ENCODE measurements at regions not wholly inside any gene's neighbourhood (a gene's known extent, or its start where the extent isn't known, plus 50 kb on each side); places are given as distances from the start of the nearest gene placed in this dataset.

GRCh38 chr6:43846556-43846955, 76.5 kb downstream of the VEGFA start:
- Histone ChIP-seq H3K4me3 (ENCODE audit: control extremely low read depth in 1 of 5, extremely low read depth in 1 of 5, insufficient read depth in 1 of 5, low read depth in 2 of 5, low read length in 4 of 5) (no peak overlapping the region), H4K20me1 (ENCODE audit: control insufficient read depth, insufficient read depth, low read length, poor library complexity, severe bottlenecking) (no peaks in the 10 kb centered on the region), H3K9me3 (ENCODE audit: control extremely low read depth in 1 of 3, control insufficient read depth in 2 of 3, insufficient read depth in 1 of 3, low read length in 2 of 3) (no peaks in the 10 kb centered on the region), H3K4me1 (ENCODE audit: control insufficient read depth in 2 of 2, insufficient read depth in 2 of 2, low read length in 2 of 2) (no peaks in the 10 kb centered on the region), H3K27ac (ENCODE audit: low read length in 2 of 2) (no peak overlapping the region), H2AFZ (ENCODE audit: insufficient read depth, low read depth, low read length, poor library complexity, severe bottlenecking) (no peak overlapping the region), H3K79me2 (ENCODE audit: control insufficient read depth, insufficient read depth, low read length) (no peaks in the 10 kb centered on the region), H3K27me3 (replicated peaks in 1 of 4; ENCODE audit: control extremely low read depth in 1 of 4, control insufficient read depth in 3 of 4, insufficient read depth in 4 of 4, low read length in 3 of 4) (peaks cover 0 to 4% (median 0%) of the 10 kb centered on the region in 4 experiments), H3K36me3 (replicated peaks in 1 of 2; ENCODE audit: control extremely low read depth in 1 of 2, control insufficient read depth in 1 of 2, extremely low read depth in 1 of 2, insufficient read depth in 2 of 2, low read length in 1 of 2) (no peaks in the 10 kb centered on the region), H3K9ac (ENCODE audit: low read length) (no peak overlapping the region), H3K4me2 (replicated peaks; ENCODE audit: low read depth, low read length, poor library complexity, severe bottlenecking) (no peak overlapping the region)
- Mint-ChIP-seq H3K4me1 (no peaks in the 10 kb centered on the region), H3K27me3 (peaks cover 33% of the 10 kb centered on the region), H3K27ac (no peak overlapping the region), H3K9me3 (ENCODE audit: insufficient read depth) (no peaks in the 10 kb centered on the region), H3K4me3 (no peak overlapping the region)
- DNase-seq (no peak), ATAC-seq (ENCODE audit: low read depth) (no peak)
- ChIA-PET CTCF (no interaction called here), POLR2A (no interaction called here)
- no CpG with 5 or more reads among the region's 8 CpGs for WGBS (ENCODE audit: insufficient coverage)
- TF ChIP-seq EZH2 (IDR thresholded peaks at IDR 0.05; ENCODE audit: borderline replicate concordance, insufficient read depth, low read depth, low read length, poor library complexity, severe bottlenecking) (no peak), CTCF (IDR thresholded peaks at IDR 0.05) (no peak)
- intact Hi-C loops (cut with micrococcal nuclease), result no loop called here

GRCh38 chr6:43845646-43846045, 75.6 kb downstream of the VEGFA start:
- Histone ChIP-seq H3K4me3 (ENCODE audit: control extremely low read depth in 1 of 5, extremely low read depth in 1 of 5, insufficient read depth in 1 of 5, low read depth in 2 of 5, low read length in 4 of 5) (no peak overlapping the region), H3K27me3 (replicated peaks in 1 of 4; ENCODE audit: control extremely low read depth in 1 of 4, control insufficient read depth in 3 of 4, insufficient read depth in 4 of 4, low read length in 3 of 4) (peaks cover 0 to 4% (median 0%) of the 10 kb centered on the region in 4 experiments), H2AFZ (ENCODE audit: insufficient read depth, low read depth, low read length, poor library complexity, severe bottlenecking) (no peak overlapping the region), H3K27ac (ENCODE audit: low read length in 2 of 2) (no peak overlapping the region), H3K9ac (ENCODE audit: low read length) (no peak overlapping the region), H3K79me2 (ENCODE audit: control insufficient read depth, insufficient read depth, low read length) (no peaks in the 10 kb centered on the region), H3K4me1 (ENCODE audit: control insufficient read depth in 2 of 2, insufficient read depth in 2 of 2, low read length in 2 of 2) (no peaks in the 10 kb centered on the region), H4K20me1 (ENCODE audit: control insufficient read depth, insufficient read depth, low read length, poor library complexity, severe bottlenecking) (no peaks in the 10 kb centered on the region), H3K9me3 (ENCODE audit: control extremely low read depth in 1 of 3, control insufficient read depth in 2 of 3, insufficient read depth in 1 of 3, low read length in 2 of 3) (no peaks in the 10 kb centered on the region), H3K4me2 (replicated peaks; ENCODE audit: low read depth, low read length, poor library complexity, severe bottlenecking) (no peak overlapping the region), H3K36me3 (replicated peaks in 1 of 2; ENCODE audit: control extremely low read depth in 1 of 2, control insufficient read depth in 1 of 2, extremely low read depth in 1 of 2, insufficient read depth in 2 of 2, low read length in 1 of 2) (no peaks in the 10 kb centered on the region)
- Mint-ChIP-seq H3K27ac (no peak overlapping the region), H3K4me1 (no peaks in the 10 kb centered on the region), H3K27me3 (peaks cover 34% of the 10 kb centered on the region), H3K4me3 (no peak overlapping the region), H3K9me3 (ENCODE audit: insufficient read depth) (no peaks in the 10 kb centered on the region)
- ChIA-PET POLR2A (no interaction called here), CTCF (interaction anchor here (0.6 kb wide), 1 partner anchor 95 kb away, joined by 3 read pairs; no protein-coding TSS in a partner anchor)
- ATAC-seq (ENCODE audit: low read depth) (no peak), DNase-seq (no peak)
- intact Hi-C loops (cut with micrococcal nuclease), result no loop called here
- WGBS (ENCODE audit: insufficient coverage), result 100% methylated on average over 1 of the region's 3 CpGs
- TF ChIP-seq EZH2 (IDR thresholded peaks at IDR 0.05; ENCODE audit: borderline replicate concordance, insufficient read depth, low read depth, low read length, poor library complexity, severe bottlenecking) (no peak), CTCF (IDR thresholded peaks at IDR 0.05) (no peak)

Measured in B cell (primary cell).